Activated CD4-positive, alpha-beta T cell treated with anti-CD3 and anti-CD28 coated beads, Interleukin-2, Interleukin-4, amounts not matched to agents 100 ng/mL and 50 ng/mL, durations not matched to agents 16 hours and 8 hours (primary cell): ENCODE measurements at regions not wholly inside any gene's neighbourhood (a gene's known extent, or its start where the extent isn't known, plus 50 kb on each side); places are given as distances from the start of the nearest gene placed in this dataset.

Experiments used
- DNase-seq: peaks from one replicate; pipeline ENCODE4 v3.0.0-alpha.2; 2020; ENCODE audit warnings: low spot score

- DNase-seq: no peak
Observed at GRCh38 chr2:67043781-67044478, 353.2 kb upstream of the ETAA1 start.

- DNase-seq: no peak
Observed at GRCh38 chr2:67046591-67046990, 350.5 kb upstream of the ETAA1 start.

GRCh38 chr2:67048314-67048713 lies 348.8 kb upstream of the ETAA1 start:
- DNase-seq: no peak

DNA sequence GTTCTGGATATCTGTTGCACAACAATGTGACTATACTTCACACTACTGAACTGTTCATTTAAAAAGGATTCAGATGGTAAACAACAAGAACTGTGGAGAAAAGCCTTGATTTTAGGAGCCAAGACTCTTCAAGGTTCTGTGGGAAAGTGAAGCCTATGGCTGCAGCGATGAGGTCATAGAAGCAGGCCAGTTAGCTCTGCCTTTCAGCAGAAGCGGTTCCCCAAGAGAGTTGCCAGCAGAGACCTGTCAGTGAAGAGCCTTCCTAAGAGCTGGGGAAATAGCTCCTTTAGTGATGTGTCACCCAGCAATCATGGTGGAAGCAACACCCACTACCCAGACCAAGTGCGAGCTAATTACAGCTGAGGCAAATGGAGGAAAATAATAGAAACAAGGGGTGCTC lies 346.5 kb upstream of the ETAA1 start:
- no peak for DNase-seq

DNA sequence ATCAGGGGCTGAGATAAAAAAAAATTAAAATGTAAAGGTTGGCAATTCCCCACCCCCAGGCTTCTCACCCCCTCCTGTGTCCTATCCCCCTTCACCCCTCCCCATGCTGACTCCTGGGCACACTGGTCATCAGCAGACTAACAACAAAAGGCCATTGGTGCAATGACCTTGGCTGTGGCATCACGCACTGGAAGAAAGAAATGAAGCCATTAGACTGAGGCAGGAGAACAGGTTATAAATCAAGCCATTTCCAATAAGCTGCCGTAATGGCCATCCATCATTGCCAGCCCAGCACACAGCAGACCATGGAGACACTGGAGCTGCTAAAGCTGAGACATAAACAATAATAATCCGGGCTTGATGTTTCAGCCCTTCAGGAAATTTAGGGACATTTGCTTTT lies 342.4 kb upstream of the ETAA1 start:
- DNase-seq: no peak

- DNase-seq: no peak
Observed at GRCh38 chr2:67055387-67056304, 341.5 kb upstream of the ETAA1 start.

DNA sequence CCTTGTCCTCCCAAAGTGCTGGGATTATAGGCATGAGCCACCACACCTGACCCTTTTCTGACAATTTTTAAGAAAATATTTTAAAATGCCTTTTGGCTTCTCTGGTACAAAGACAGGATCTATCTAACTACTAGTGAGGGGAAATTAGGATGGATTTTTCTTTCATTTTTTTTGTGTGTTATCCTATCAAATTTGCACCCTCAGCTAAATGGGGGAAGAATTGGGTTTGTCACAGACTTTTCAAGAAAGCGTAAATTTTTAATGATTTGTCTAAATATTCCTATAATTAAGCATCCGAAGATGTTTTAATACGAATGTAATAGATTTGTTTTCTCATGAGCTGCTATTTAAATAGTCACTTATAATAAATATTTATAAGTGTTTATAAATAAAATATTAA lies 340.0 kb upstream of the ETAA1 start:
- no peak for DNase-seq

GRCh38 chr2:67057901-67058703 lies 339.0 kb upstream of the ETAA1 start:
- no peak for DNase-seq

DNA sequence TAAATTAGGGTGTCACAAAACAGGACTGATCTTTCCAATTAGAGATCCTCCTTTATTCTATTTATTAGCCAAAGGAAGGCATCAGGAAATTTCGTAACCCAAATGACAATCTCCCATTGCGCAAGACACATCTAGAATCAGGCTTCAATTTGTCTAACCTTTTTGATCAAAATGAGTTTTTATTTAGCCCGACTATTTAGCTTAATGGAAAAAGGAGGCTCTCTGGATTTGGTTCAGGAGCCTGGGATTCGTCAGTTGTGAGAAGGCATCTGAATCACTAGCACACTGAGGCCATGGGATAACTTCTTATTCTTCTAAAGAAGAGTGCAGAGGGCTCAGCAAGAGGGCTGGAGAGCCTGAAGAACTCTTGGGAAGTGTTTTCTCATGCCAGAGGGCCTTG lies 332.1 kb upstream of the ETAA1 start:
- DNase-seq: no peak

- no peak for DNase-seq
Observed at GRCh38 chr2:67066782-67067181, 330.4 kb upstream of the ETAA1 start.

GRCh38 chr2:67067656-67068055 lies 329.5 kb upstream of the ETAA1 start:
- DNase-seq: no peak

DNA sequence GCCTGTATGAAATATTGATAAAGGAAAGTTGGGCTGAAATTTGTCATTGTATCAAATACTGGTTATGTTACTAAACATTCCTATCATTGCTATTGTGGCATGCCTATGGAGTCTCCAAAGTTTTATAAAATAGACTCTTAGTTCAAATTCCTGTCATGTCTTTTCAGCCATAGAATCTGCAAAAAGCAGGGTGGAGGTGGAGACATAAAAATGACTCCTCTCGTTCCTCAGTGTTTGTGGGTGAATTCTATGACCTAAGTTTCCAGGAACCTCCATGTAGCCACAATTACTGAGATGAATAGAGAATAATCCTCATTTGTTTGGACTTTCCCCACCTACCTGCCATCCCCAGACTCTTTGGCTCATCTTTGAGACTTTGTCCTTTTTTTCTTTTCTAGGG lies 326.3 kb upstream of the ETAA1 start:
- no peak for DNase-seq

DNA sequence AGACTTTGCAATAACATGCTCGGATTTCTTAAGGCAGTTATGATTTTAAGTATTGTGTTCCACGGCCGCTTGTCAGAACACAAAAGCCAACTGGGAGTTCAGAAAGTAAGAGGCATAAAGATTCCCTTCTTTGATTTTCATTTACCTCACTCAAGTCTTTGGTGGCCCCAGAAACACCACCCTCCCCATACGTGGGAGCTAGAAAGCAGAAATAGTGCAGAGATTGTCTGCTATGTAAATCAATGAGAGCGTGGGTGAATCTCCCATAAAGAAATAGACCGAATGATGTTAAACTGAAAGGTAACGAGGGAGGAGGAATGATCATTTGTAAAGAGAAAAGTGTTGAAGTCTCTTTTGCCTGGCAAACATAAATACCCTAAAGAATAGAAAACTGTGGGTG lies 322.1 kb upstream of the ETAA1 start:
- no peak for DNase-seq

GRCh38 chr2:67075530-67076238 lies 321.4 kb upstream of the ETAA1 start:
- no peak for DNase-seq

- DNase-seq: no peak
Observed at GRCh38 chr2:67076239-67076624, 320.9 kb upstream of the ETAA1 start.

DNA sequence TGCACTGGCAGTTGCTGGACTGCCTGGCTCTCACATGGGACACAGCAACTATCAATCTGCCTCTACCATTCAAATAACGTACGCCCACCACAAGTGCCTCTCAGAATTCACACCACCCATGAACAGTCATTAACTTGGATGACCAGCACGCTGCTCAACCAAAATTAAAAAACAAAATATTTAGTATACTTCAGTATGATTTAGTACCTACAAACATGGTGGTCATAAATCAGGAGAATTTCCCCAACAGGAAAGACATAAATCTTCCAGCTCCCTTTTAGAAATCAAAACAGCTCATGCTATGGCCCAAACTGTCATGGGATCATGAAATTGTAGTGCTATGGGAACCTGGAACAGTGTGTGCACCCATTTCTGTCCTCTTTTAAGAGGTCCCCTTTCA lies 317.4 kb upstream of the ETAA1 start:
- no peak for DNase-seq

DNA sequence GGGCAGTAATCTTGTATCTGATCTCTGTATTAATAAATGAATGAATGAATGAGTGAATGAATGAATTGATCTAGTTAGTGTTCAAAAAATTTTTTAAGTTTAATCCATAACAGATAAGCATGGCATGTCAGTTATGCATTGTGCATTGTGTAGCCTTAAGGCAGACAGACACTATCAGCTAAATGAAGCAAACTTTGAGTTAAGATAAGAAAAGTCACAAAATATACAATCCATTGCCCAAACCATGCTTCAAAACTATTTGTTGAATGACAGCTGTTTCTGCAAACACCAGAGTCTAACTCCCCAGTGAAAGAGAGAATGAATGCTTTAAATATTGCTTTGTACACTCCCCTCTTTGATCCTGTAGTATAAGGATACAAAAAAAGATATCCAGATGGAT lies 314.3 kb upstream of the ETAA1 start:
- DNase-seq: no peak

DNA sequence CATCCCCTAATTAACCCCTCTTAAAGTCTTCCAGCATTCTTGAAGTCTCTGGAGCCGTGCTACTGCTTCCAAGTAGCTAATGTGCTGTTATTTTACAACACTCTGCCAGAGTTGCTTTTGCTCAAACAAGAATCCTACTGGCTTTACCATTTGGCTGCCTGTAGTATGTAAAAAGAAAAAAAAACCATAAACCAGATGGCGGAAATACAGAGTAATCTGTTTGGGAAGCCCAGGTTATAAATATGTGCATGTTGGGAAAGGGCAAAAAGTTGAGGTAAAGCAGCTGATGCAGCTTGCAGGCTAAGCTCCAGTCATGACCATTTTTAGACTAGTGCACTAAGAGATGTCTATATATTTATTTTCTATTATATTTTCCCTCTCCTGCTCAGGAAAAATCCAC lies 313.2 kb upstream of the ETAA1 start:
- DNase-seq: no peak

DNA sequence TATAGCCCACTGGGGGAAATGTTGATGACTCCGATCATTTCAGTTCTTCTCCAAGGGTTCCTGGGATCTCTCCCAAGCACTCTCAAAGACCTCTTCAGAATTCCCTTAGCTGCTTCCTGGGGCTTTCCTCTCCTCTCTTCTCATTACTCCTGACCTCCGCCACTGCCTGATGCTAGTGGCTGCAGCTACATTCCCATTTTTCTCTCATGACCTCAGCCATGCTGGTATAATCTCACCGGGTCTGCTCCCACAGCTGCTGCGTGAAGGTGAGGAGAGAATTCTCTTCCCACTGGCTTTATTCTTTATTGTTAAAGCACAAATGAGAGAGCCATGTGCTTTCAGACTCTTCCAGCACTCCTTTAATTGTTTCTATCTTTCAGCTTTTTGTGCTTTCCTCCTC lies 312.0 kb upstream of the ETAA1 start:
- no peak for DNase-seq

DNA sequence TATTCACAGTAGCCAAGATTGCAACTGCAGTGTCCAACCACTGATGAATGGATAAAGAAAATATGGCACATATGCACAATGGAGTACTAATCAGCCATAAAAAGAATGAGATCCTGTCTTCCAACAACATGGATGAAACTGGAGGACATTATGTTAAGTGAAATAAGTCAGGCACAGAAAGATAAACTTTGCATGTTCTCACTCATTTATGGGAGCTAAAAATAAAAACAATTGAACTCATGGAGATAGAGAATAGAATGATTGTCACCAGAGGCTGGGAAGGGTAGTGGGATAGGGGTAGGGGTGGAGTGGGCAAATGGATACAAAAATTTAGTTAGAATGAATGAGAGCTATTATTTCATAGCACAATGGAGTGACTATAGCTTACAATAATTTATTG lies 305.5 kb upstream of the ETAA1 start:
- DNase-seq: no peak

- DNase-seq: no peak
Observed at GRCh38 chr2:67095121-67095520, 302.0 kb upstream of the ETAA1 start.

- DNase-seq: no peak
Observed at GRCh38 chr2:67096886-67097285, 300.2 kb upstream of the ETAA1 start.
